ENCODE measurements at regions not wholly inside any gene's neighbourhood (a gene's known extent, or its start where the extent isn't known, plus 50 kb on each side); places are given as distances from the start of the nearest gene placed in this dataset.

- TF ChIP-seq CTCF (IDR thresholded peaks at IDR 0.05): no peak
- TF ChIP-seq POLR2A (IDR thresholded peaks at IDR 0.05; ENCODE audit: low read depth): no peak
- no peak for TF ChIP-seq EP300 (IDR thresholded peaks at IDR 0.05)
These were observed 51.2 kb upstream of the FAM47B start for GRCh38 chrX:34891391-34891790.
